HEK293 (cell line): ENCODE measurements at regions not wholly inside any gene's neighbourhood (a gene's known extent, or its start where the extent isn't known, plus 50 kb on each side); places are given as distances from the start of the nearest gene placed in this dataset.

Experiments
- CTCF ChIA-PET: fragments of 350-600 bp; formaldehyde crosslinking; extraction: SDS; loops from one replicate; lab custom pipeline; 2021; ENCODE audit warnings: antibody characterized with exemption; lab: Yijun Ruan, JAX
- POLR2A ChIA-PET: fragments of 300-600 bp; formaldehyde crosslinking; extraction: SDS; loops from one replicate; lab custom pipeline; 2020; ENCODE audit warnings: antibody characterized with exemption, inconsistent platforms; lab: Yijun Ruan, JAX
- H3K27ac ChIP-seq: fragments of 200-500 bp; sonication (Bioruptor generic); 2 replicates; pipeline ENCODE4 v1.5.1; 2014; ENCODE audit warnings: low read depth, low read length, control low read depth, inconsistent platforms; ENCODE audit errors: extremely low read depth
- H3K36me3 ChIP-seq, 2 experiments: fragments of 200-500 bp in 1 of 2; sonication (Bioruptor generic) in 1 of 2; 1 replicate in 1 of 2; 2 replicates in 1 of 2; pipeline ENCODE4 v1.5.1; 2014 to 2017; ENCODE audit warnings: inconsistent platforms in 2 of 2, low read length in 2 of 2; ENCODE audit not compliant: control insufficient read depth in 2 of 2, insufficient read depth in 1 of 2
- H3K4me1 ChIP-seq: fragments of 200-500 bp; sonication (Bioruptor generic); 2 replicates; pipeline ENCODE4 v1.5.1; 2014; ENCODE audit warnings: mild to moderate bottlenecking, low read length, inconsistent platforms; ENCODE audit not compliant: control insufficient read depth, insufficient read depth
- H3K4me3 ChIP-seq: 2 replicates; pipeline ENCODE4 v1.5.1; 2011; ENCODE audit warnings: low read depth, mild to moderate bottlenecking, control low read depth, low read length, moderate library complexity
- H3K9me3 ChIP-seq: fragments of 200-500 bp; sonication (Bioruptor generic); 2 replicates; pipeline ENCODE4 v1.5.1; 2014; ENCODE audit warnings: low read depth, low read length, inconsistent platforms; ENCODE audit not compliant: control insufficient read depth, insufficient read depth
- ELK4 ChIP-seq: IDR thresholded peaks from 2 replicates; pipeline ENCODE4 v1.6.1; 2011; ENCODE audit warnings: mild to moderate bottlenecking, low read depth, low read length, borderline replicate concordance
- GLIS2 ChIP-seq: fragments of 450-650 bp; formaldehyde crosslinking; IDR thresholded peaks from 2 replicates; pipeline ENCODE4 v1.5.1; 2016; ENCODE audit warnings: missing biosample characterization, missing genetic modification characterization
- HOXD13 ChIP-seq: sonication (generic); formaldehyde crosslinking; IDR thresholded peaks from 2 replicates; pipeline ENCODE4 v1.8.0; 2022; ENCODE audit warnings: missing genetic modification reagents, borderline replicate concordance
- KLF16 ChIP-seq: fragments of 450-650 bp; formaldehyde crosslinking; IDR thresholded peaks from 2 replicates; pipeline ENCODE4 v1.5.1; 2017; ENCODE audit warnings: missing biosample characterization, missing genetic modification characterization
- MYNN ChIP-seq: fragments of 450-650 bp; formaldehyde crosslinking; IDR thresholded peaks from 2 replicates; pipeline ENCODE4 v1.5.1; 2016; ENCODE audit warnings: missing biosample characterization, missing genetic modification characterization, borderline replicate concordance
- PRDM6 ChIP-seq: fragments of 450-650 bp; formaldehyde crosslinking; IDR thresholded peaks from 2 replicates; pipeline ENCODE4 v1.5.1; 2017; ENCODE audit warnings: missing biosample characterization, missing genetic modification characterization
- ZNF121 ChIP-seq: fragments of 450-650 bp; formaldehyde crosslinking; IDR thresholded peaks from 2 replicates; pipeline ENCODE4 v1.5.1; 2016; ENCODE audit warnings: missing biosample characterization, missing genetic modification characterization
- ZNF140 ChIP-seq: fragments of 450-650 bp; formaldehyde crosslinking; IDR thresholded peaks from 2 replicates; pipeline ENCODE4 v1.5.1; 2016; ENCODE audit warnings: missing biosample characterization, missing genetic modification characterization
- ZNF16 ChIP-seq: fragments of 450-650 bp; formaldehyde crosslinking; IDR thresholded peaks from 2 replicates; pipeline ENCODE4 v1.5.1; 2016; ENCODE audit warnings: low read depth, missing biosample characterization, missing genetic modification characterization
- ZNF169 ChIP-seq: fragments of 450-650 bp; formaldehyde crosslinking; IDR thresholded peaks from 2 replicates; pipeline ENCODE4 v1.5.1; 2016; ENCODE audit warnings: missing biosample characterization, missing genetic modification characterization
- ZNF184 ChIP-seq: fragments of 450-650 bp; IDR thresholded peaks from 2 replicates; pipeline ENCODE4 v1.5.1; 2018; ENCODE audit warnings: missing biosample characterization, mild to moderate bottlenecking, missing genetic modification characterization
- ZNF223 ChIP-seq: fragments of 450-650 bp; formaldehyde crosslinking; IDR thresholded peaks from 2 replicates; pipeline ENCODE4 v1.5.1; 2016; ENCODE audit warnings: missing biosample characterization, missing genetic modification characterization
- ZNF404 ChIP-seq: fragments of 450-650 bp; formaldehyde crosslinking; IDR thresholded peaks from 2 replicates; pipeline ENCODE4 v1.5.1; 2017; ENCODE audit warnings: missing biosample characterization, missing genetic modification characterization
- ZNF529 ChIP-seq: fragments of 450-650 bp; formaldehyde crosslinking; IDR thresholded peaks from 2 replicates; pipeline ENCODE4 v1.5.1; 2017; ENCODE audit warnings: missing genetic modification characterization, missing biosample characterization; ENCODE audit not compliant: insufficient replicate concordance
- ZNF626 ChIP-seq: fragments of 450-650 bp; sonication (Bioruptor Pico); formaldehyde crosslinking; IDR thresholded peaks from 2 replicates; pipeline ENCODE4 v1.5.1; 2018; ENCODE audit warnings: missing biosample characterization, missing genetic modification characterization, inconsistent platforms
- ZNF677 ChIP-seq: fragments of 450-650 bp; IDR thresholded peaks from 2 replicates; pipeline ENCODE4 v1.5.0; 2018; ENCODE audit warnings: missing biosample characterization, mild to moderate bottlenecking, missing genetic modification characterization, moderate library complexity

- POLR2A ChIA-PET: no interaction called here
- Histone ChIP-seq H3K27ac (no peak overlapping the region), H3K4me3 (no peak overlapping the region), H3K4me1 (no peaks in the 10 kb centered on the region), H3K36me3 (no peaks in the 10 kb centered on the region), H3K9me3 (no peaks in the 10 kb centered on the region)
- TF ChIP-seq MYNN (tag by site-specific recombination) (no peak), GLIS2 (tag by site-specific recombination) (no peak), ZNF677 (tag by site-specific recombination) (no peak), ZNF223 (tag by site-specific recombination) (no peak), PRDM6 (no peak)
- CTCF ChIA-PET: no interaction called here
These were observed 396.7 kb downstream of the KCTD16 start for GRCh38 chr5:144567421-144567780.

- no peaks in the 10 kb centered on the region for H3K9me3 ChIP-seq
- no peaks in the 10 kb centered on the region for H3K36me3 ChIP-seq
- TF ChIP-seq ZNF626 (no peak), ZNF223 (tag by site-specific recombination) (no peak), KLF16 (tag by site-specific recombination) (no peak), ZNF16 (no peak), PRDM6 (no peak), ZNF140 (tag by site-specific recombination) (no peak), ZNF404 (tag by site-specific recombination) (no peak), ZNF184 (tag by site-specific recombination) (no peak), HOXD13 (CRISPR knock-in tag) (no peak), ZNF121 (tag by site-specific recombination) (no peak), ZNF529 (tag by site-specific recombination) (no peak), ELK4 (no peak)
- H3K4me3 ChIP-seq: no peak overlapping the region
- no peaks in the 10 kb centered on the region for H3K4me1 ChIP-seq
- H3K27ac ChIP-seq: no peak overlapping the region
- POLR2A ChIA-PET: no interaction called here
- CTCF ChIA-PET: interaction anchor here (0.7 kb wide), 1 partner anchor 113 kb away, joined by 3 read pairs; no protein-coding TSS in a partner anchor
These were observed 396.2 kb downstream of the KCTD16 start for GRCh38 chr5:144566747-144567420.

- Histone ChIP-seq H3K4me3 (no peak overlapping the region), H3K9me3 (no peaks in the 10 kb centered on the region), H3K27ac (no peak overlapping the region), H3K4me1 (no peaks in the 10 kb centered on the region), H3K36me3 (no peaks in the 10 kb centered on the region)
- ChIA-PET CTCF (interaction anchor here (0.6 kb wide), 1 partner anchor 735 kb away, joined by 4 read pairs; no protein-coding TSS in a partner anchor), POLR2A (no interaction called here)
- no peak for TF ChIP-seq ZNF169 (tag by site-specific recombination)
These were observed 378.9 kb downstream of the KCTD16 start for GRCh38 chr5:144549580-144549979.
